Heart left ventricle (tissue), 13 donors: ENCODE measurements at regions not wholly inside any gene's neighbourhood (a gene's known extent, or its start where the extent isn't known, plus 50 kb on each side); places are given as distances from the start of the nearest gene placed in this dataset.
"Not testable (repeated sequence)": the region's sequence is repeated elsewhere in the genome, so short reads cannot be mapped to it uniquely, and the experiment has no call there.

Source experiments
- CTCF ChIP-seq, 12 donors: fragments of 200-600 bp; sonication (generic) in 4 of 12; IDR thresholded peaks; one replicate each; pipeline versions ENCODE4 v1.5.0 to v1.8.0; 2018 to 2022; ENCODE audit warnings: antibody characterized with exemption in 12 of 12, mild to moderate bottlenecking in 5 of 12
- POLR2A ChIP-seq, 2 donors: fragments of 450-650 bp; IDR thresholded peaks; one replicate each; pipeline ENCODE4 v1.6.1; 2017; ENCODE audit warnings: antibody characterized with exemption in 2 of 2, mild to moderate bottlenecking in 2 of 2, moderate library complexity in 2 of 2
- donor health status: ischemic (EF 13 %, LVEDD 7.1; RV severe dilation, severe dysfunction).
- donor health status: DM: no; HTN: yes; CAD: no.
- donor health status: DM: no; HTN: no; CAD: no.
- donor health status: ischemic (EF 25% LVEDD 6.9; RV normal size, moderate dysfunction).
- donor health status: ischemic (EF 25% LVEDD 5.7; RV mildly dilated, moderate dysfunction).
- donor health status: ischemic (EF 35%, LVEDD 5.7; RV mildly dilated, moderate dysfunction).
- donor health status: nonischemic (EF 11% LVEDD 7.7; RV severe dilation, severe dysfunction).
- donor health status: DM: yes; HTN: yes; CAD: no.
- donor health status: PGD.
- donor health status: ischemic (EF 29% LVEDD 5.4; RV normal size, mild dysfunction).
- donor health status: nonischemic (EF 23%, LVEDD 6.1; RV moderate dilation, normal function).

GRCh38 chr7:63790177-63790763 lies 208.4 kb upstream of the ZNF722 start:
- not testable (repeated sequence) for TF ChIP-seq POLR2A, CTCF (IDR thresholded peaks at IDR 0.05)
